ENCODE measurements at regions not wholly inside any gene's neighbourhood (a gene's known extent, or its start where the extent isn't known, plus 50 kb on each side); places are given as distances from the start of the nearest gene placed in this dataset.
"Not testable (repeated sequence)": the region's sequence is repeated elsewhere in the genome, so short reads cannot be mapped to it uniquely, and the experiment has no call there.

DNA sequence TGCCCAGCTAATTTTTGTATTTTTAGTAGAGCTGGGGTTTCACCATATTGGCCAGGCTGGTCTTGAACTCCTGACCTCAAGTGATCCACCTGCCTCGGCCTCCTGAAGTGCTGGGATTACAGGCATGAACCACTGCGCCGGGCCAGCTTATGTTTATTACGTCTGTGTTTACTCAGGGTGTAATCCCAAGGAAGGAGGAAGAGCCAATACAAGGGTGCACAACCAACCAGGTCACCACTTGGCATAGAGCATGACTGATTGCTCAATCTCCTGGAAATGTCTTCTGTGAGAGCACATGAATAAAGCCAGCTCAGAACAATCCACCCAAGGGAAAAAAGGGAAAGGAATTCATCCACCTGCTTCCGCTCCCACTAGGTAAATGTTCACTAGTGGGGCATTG is 54.7 kb upstream of the RALY start:
- TF ChIP-seq, protein P1, sequence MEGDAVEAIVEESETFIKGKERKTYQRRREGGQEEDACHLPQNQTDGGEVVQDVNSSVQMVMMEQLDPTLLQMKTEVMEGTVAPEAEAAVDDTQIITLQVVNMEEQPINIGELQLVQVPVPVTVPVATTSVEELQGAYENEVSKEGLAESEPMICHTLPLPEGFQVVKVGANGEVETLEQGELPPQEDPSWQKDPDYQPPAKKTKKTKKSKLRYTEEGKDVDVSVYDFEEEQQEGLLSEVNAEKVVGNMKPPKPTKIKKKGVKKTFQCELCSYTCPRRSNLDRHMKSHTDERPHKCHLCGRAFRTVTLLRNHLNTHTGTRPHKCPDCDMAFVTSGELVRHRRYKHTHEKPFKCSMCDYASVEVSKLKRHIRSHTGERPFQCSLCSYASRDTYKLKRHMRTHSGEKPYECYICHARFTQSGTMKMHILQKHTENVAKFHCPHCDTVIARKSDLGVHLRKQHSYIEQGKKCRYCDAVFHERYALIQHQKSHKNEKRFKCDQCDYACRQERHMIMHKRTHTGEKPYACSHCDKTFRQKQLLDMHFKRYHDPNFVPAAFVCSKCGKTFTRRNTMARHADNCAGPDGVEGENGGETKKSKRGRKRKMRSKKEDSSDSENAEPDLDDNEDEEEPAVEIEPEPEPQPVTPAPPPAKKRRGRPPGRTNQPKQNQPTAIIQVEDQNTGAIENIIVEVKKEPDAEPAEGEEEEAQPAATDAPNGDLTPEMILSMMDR (IDR thresholded peaks at IDR 0.05): not testable (repeated sequence)
- not testable (repeated sequence) for TF ChIP-seq EP300 (IDR thresholded peaks at IDR 0.05); POLR2AphosphoS5 (IDR thresholded peaks at IDR 0.05); POLR2A (IDR thresholded peaks at IDR 0.05; ENCODE audit: low read depth)
